H9 (cell line): ENCODE measurements at regions not wholly inside any gene's neighbourhood (a gene's known extent, or its start where the extent isn't known, plus 50 kb on each side); places are given as distances from the start of the nearest gene placed in this dataset.

Source experiments
- DNase-seq: peaks from one replicate; pipeline ENCODE4 v3.0.0-alpha.2; 2017
- H2AFZ ChIP-seq: one replicate; pipeline ENCODE4 v1.6.1; 2013; ENCODE audit warnings: mild to moderate bottlenecking, low read length, control low read depth, moderate library complexity
- H2AK5ac ChIP-seq: 2 replicates; pipeline ENCODE4 v1.6.1; 2013; ENCODE audit warnings: low read length, control low read depth, mixed read lengths; ENCODE audit not compliant: insufficient read length
- H2BK120ac ChIP-seq: one replicate; pipeline ENCODE4 v1.6.1; 2013; ENCODE audit warnings: low read depth, mild to moderate bottlenecking, low read length, control low read depth, inconsistent platforms; ENCODE audit not compliant: poor library complexity, severe bottlenecking
- H2BK12ac ChIP-seq: 2 replicates; pipeline ENCODE4 v1.6.1; 2013; ENCODE audit warnings: low read length, control low read depth, mixed read lengths, low read depth; ENCODE audit not compliant: insufficient read length
- H2BK15ac ChIP-seq: 2 replicates; pipeline ENCODE4 v1.6.1; 2013; ENCODE audit warnings: low read depth, low read length, control low read depth
- H2BK20ac ChIP-seq: one replicate; pipeline ENCODE4 v1.6.1; 2013; ENCODE audit warnings: low read depth, mild to moderate bottlenecking, low read length, control low read depth, inconsistent platforms; ENCODE audit not compliant: poor library complexity, severe bottlenecking
- H2BK5ac ChIP-seq: 2 replicates; pipeline ENCODE4 v1.6.1; 2013; ENCODE audit warnings: low read length, control low read depth, mixed read lengths; ENCODE audit not compliant: insufficient read length
- H3K14ac ChIP-seq: 2 replicates; pipeline ENCODE4 v1.6.1; 2013; ENCODE audit warnings: low read length, control low read depth; ENCODE audit not compliant: insufficient read depth
- H3K18ac ChIP-seq: 2 replicates; pipeline ENCODE4 v1.6.1; 2013; ENCODE audit warnings: low read depth, mild to moderate bottlenecking, mixed read lengths, low read length, control low read depth; ENCODE audit not compliant: insufficient read length
- H3K23ac ChIP-seq: 2 replicates; pipeline ENCODE4 v1.6.1; 2013; ENCODE audit warnings: low read length, control low read depth, mixed read lengths, low read depth; ENCODE audit not compliant: insufficient read length
- H3K23me2 ChIP-seq: 2 replicates; pipeline ENCODE4 v1.6.1; 2013; ENCODE audit warnings: low read depth, mild to moderate bottlenecking, mixed read lengths, low read length, control low read depth; ENCODE audit not compliant: insufficient read length, poor library complexity, severe bottlenecking
- H3K27ac ChIP-seq: 2 replicates; pipeline ENCODE4 v1.5.1; 2013; ENCODE audit warnings: low read length, control low read depth, mixed read lengths, low read depth; ENCODE audit not compliant: insufficient read length
- H3K27me3 ChIP-seq: 2 replicates; pipeline ENCODE4 v1.6.1; 2013; ENCODE audit warnings: low read length, control low read depth, inconsistent platforms; ENCODE audit not compliant: insufficient read depth
- H3K4ac ChIP-seq: 2 replicates; pipeline ENCODE4 v1.6.1; 2013; ENCODE audit warnings: low read depth, mild to moderate bottlenecking, control low read depth, inconsistent platforms, low read length, moderate library complexity
- H3K4me1 ChIP-seq: 2 replicates; pipeline ENCODE4 v1.6.1; 2013; ENCODE audit warnings: low read length, control low read depth, inconsistent platforms; ENCODE audit not compliant: insufficient read depth
- H3K4me2 ChIP-seq: 2 replicates; pipeline ENCODE4 v1.6.1; 2013; ENCODE audit warnings: low read length, control low read depth, mixed read lengths; ENCODE audit not compliant: insufficient read length, insufficient read depth
- H3K56ac ChIP-seq: 2 replicates; pipeline ENCODE4 v1.6.1; 2013; ENCODE audit warnings: low read depth, mild to moderate bottlenecking, mixed read lengths, low read length, control low read depth; ENCODE audit not compliant: insufficient read length
- H3K79me1 ChIP-seq: 2 replicates; pipeline ENCODE4 v1.6.1; 2013; ENCODE audit warnings: low read depth, mild to moderate bottlenecking, moderate library complexity, low read length, control low read depth, inconsistent platforms; ENCODE audit not compliant: insufficient read depth, poor library complexity, severe bottlenecking
- H3K79me2 ChIP-seq: 2 replicates; pipeline ENCODE4 v1.6.1; 2013; ENCODE audit warnings: low read length, control low read depth, inconsistent platforms; ENCODE audit not compliant: insufficient read depth
- H3K9ac ChIP-seq: 2 replicates; pipeline ENCODE4 v1.6.1; 2013; ENCODE audit warnings: low read length, control low read depth, mixed read lengths; ENCODE audit not compliant: insufficient read length; ENCODE audit errors: extremely low read depth
- H3K9me3 ChIP-seq: one replicate; pipeline ENCODE4 v1.6.1; 2013; ENCODE audit warnings: low read depth, low read length, inconsistent platforms; ENCODE audit not compliant: control insufficient read depth
- H3T11ph ChIP-seq: one replicate; pipeline ENCODE4 v1.6.1; 2013; ENCODE audit warnings: mild to moderate bottlenecking, low read length, control low read depth, inconsistent platforms
- H4K20me1 ChIP-seq: one replicate; pipeline ENCODE4 v1.6.1; 2013; ENCODE audit not compliant: control insufficient read depth, insufficient read length, insufficient read depth
- H4K5ac ChIP-seq: 2 replicates; pipeline ENCODE4 v1.6.1; 2013; ENCODE audit warnings: low read depth, mild to moderate bottlenecking, mixed read lengths, low read length, control low read depth; ENCODE audit not compliant: insufficient read length
- H4K8ac ChIP-seq: replicated peaks from 2 replicates; pipeline ENCODE4 v1.6.1; 2013; ENCODE audit warnings: low read length, control low read depth, mixed read lengths, low read depth; ENCODE audit not compliant: insufficient read length
- H4K91ac ChIP-seq: 2 replicates; pipeline ENCODE4 v1.6.1; 2013; ENCODE audit warnings: low read depth, mild to moderate bottlenecking, moderate library complexity, mixed read lengths, low read length, control low read depth; ENCODE audit not compliant: insufficient read length
- H3K27ac Mint-ChIP-seq, 3 experiments: 2 replicates in 2 of 3; 3 replicates in 1 of 3; pipeline ENCODE4 v1.8.0; 2020 to 2021; ENCODE audit warnings: mixed read lengths in 3 of 3, mild to moderate bottlenecking in 1 of 3, moderate library complexity in 1 of 3
- H3K27me3 Mint-ChIP-seq: 2 replicates; pipeline ENCODE4 v1.8.0; 2021; ENCODE audit warnings: low read depth, mild to moderate bottlenecking, moderate library complexity, mixed read lengths
- H3K36me3 Mint-ChIP-seq, 3 experiments: 2 replicates in 2 of 3; 3 replicates in 1 of 3; pipeline ENCODE4 v1.8.0; 2020 to 2021; ENCODE audit warnings: low read depth in 3 of 3, mixed read lengths in 3 of 3; ENCODE audit not compliant: insufficient read depth in 1 of 3
- H3K4me1 Mint-ChIP-seq, 2 experiments: 2 replicates each; pipeline ENCODE4 v1.8.0; 2020; ENCODE audit warnings: mixed read lengths in 2 of 2
- H3K4me3 Mint-ChIP-seq, 2 experiments: 2 replicates in 1 of 2; 3 replicates in 1 of 2; pipeline ENCODE4 v1.8.0; 2020 to 2021; ENCODE audit warnings: mild to moderate bottlenecking in 2 of 2, mixed read lengths in 2 of 2, moderate library complexity in 1 of 2
- H3K9me3 Mint-ChIP-seq, 2 experiments: 2 replicates in 1 of 2; 3 replicates in 1 of 2; pipeline ENCODE4 v1.8.0; 2020; ENCODE audit warnings: mild to moderate bottlenecking in 2 of 2, mixed read lengths in 2 of 2, moderate library complexity in 1 of 2
- WGBS: extraction: QIAGEN DNeasy Blood & Tissue Kit; methylation state at CpG from one replicate; pipeline ENCODE4 v1.1.7; 2013; ENCODE audit warnings: missing lambda C conversion rate, low lambda C conversion rate, mixed read lengths; ENCODE audit not compliant: insufficient read length; ENCODE audit errors: extremely low coverage; 5-methylcytosine and 5-hydroxymethylcytosine counted together
- TF ChIP-seq, protein P1 (sequence below): fragments of 200-600 bp; sonication (generic); conservative IDR thresholded peaks from 3 replicates; pipeline ENCODE4 v1.8.0; 2021; ENCODE audit warnings: antibody characterized with exemption, mild to moderate bottlenecking

DNA sequence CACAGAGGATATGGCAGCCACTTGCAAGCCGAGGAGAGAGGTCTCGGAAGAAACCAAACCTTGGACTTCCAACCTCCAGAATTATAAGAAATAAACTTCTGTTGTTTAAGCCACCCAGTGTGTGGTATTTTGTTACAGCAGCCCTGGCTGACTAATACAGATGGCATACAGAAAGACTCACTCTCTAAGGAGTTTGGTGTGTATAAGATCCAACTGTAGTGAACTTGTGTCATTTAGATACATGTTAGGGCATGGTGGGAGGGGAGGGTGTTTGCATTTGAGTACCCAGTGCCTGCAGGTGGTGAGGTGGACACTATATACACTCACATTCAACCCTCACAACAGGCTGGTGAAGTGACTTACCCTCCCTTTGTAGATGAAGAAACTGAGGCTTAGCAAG is 233.2 kb upstream of the KLF3 start:
- Histone ChIP-seq H3K79me1 (no peaks in the 10 kb centered on the region), H2BK12ac (no peak overlapping the region), H3T11ph (no peak overlapping the region), H3K56ac (no peak overlapping the region), H2BK15ac (no peak overlapping the region), H2AFZ (no peak overlapping the region), H3K27ac (no peak overlapping the region), H2BK120ac (no peak overlapping the region), H3K27me3 (no peaks in the 10 kb centered on the region), H3K23me2 (no peaks in the 10 kb centered on the region), H3K79me2 (no peaks in the 10 kb centered on the region), H3K14ac (no peak overlapping the region), H2AK5ac (no peak overlapping the region), H3K4me2 (no peak overlapping the region), H3K9ac (no peak overlapping the region), H4K91ac (no peak overlapping the region), H2BK5ac (no peak overlapping the region), H3K9me3 (no peaks in the 10 kb centered on the region), H3K4ac (no peak overlapping the region), H4K20me1 (no peaks in the 10 kb centered on the region), H3K23ac (no peak overlapping the region), H3K18ac (no peak overlapping the region), H4K5ac (no peak overlapping the region), H4K8ac (no peak overlapping the region), H2BK20ac (no peak overlapping the region), H3K4me1 (no peaks in the 10 kb centered on the region)
- H3K4me3 Mint-ChIP-seq, result no peak overlapping the region
- H3K27me3 Mint-ChIP-seq, result no peaks in the 10 kb centered on the region; the same call in none of the 2 replicates
- H3K4me1 Mint-ChIP-seq, result no peaks in the 10 kb centered on the region
- no peak overlapping the region for H3K27ac Mint-ChIP-seq
- peaks cover 13 to 15% of the 10 kb centered on the region in 2 experiments; a peak in 3 of 5 replicates for H3K9me3 Mint-ChIP-seq
- TF ChIP-seq, protein P1, sequence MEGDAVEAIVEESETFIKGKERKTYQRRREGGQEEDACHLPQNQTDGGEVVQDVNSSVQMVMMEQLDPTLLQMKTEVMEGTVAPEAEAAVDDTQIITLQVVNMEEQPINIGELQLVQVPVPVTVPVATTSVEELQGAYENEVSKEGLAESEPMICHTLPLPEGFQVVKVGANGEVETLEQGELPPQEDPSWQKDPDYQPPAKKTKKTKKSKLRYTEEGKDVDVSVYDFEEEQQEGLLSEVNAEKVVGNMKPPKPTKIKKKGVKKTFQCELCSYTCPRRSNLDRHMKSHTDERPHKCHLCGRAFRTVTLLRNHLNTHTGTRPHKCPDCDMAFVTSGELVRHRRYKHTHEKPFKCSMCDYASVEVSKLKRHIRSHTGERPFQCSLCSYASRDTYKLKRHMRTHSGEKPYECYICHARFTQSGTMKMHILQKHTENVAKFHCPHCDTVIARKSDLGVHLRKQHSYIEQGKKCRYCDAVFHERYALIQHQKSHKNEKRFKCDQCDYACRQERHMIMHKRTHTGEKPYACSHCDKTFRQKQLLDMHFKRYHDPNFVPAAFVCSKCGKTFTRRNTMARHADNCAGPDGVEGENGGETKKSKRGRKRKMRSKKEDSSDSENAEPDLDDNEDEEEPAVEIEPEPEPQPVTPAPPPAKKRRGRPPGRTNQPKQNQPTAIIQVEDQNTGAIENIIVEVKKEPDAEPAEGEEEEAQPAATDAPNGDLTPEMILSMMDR, result no peak
- peaks cover 0 to 5% (median 0%) of the 10 kb centered on the region in 3 experiments; a peak in 3 of 7 replicates for H3K36me3 Mint-ChIP-seq
- no CpG with 5 or more reads among the region's 2 CpGs for WGBS
- DNase-seq, result no peak
